Activated CD4-positive, CD25-positive, alpha-beta regulatory T cell (primary cell): ENCODE measurements at regions not wholly inside any gene's neighbourhood (a gene's known extent, or its start where the extent isn't known, plus 50 kb on each side); places are given as distances from the start of the nearest gene placed in this dataset.
A peak's percentile ranks its signal among the peaks of the same experiment; 100 is the strongest.
"Not testable (repeated sequence)": the region's sequence is repeated elsewhere in the genome, so short reads cannot be mapped to it uniquely, and the experiment has no call there.

Experiments
- DNase-seq, 4 experiments: peaks; one replicate each; lab custom pipeline; 2025; lab: John Stamatoyannopoulos, UW

GRCh38 chr1:38609166-38610025 is 250.2 kb downstream of the RRAGC start:
- no peak for DNase-seq

GRCh38 chr1:38608202-38608864 is 251.2 kb downstream of the RRAGC start:
- no peak for DNase-seq

- no peak for DNase-seq
Observed at GRCh38 chr1:38607526-38607925, 252.0 kb downstream of the RRAGC start.

GRCh38 chr1:38605063-38605462 is 254.5 kb downstream of the RRAGC start:
- no peak for DNase-seq

GRCh38 chr1:38603907-38604306 is 255.7 kb downstream of the RRAGC start:
- DNase-seq = no peak

GRCh38 chr1:38600905-38601304 is 258.7 kb downstream of the RRAGC start:
- DNase-seq = no peak

- no peak for DNase-seq
Observed at GRCh38 chr1:38600286-38600685, 259.3 kb downstream of the RRAGC start.

GRCh38 chr1:38598118-38598517 is 261.5 kb downstream of the RRAGC start:
- DNase-seq = no peak

- no peak for DNase-seq
Observed at GRCh38 chr1:38589036-38589435, 270.5 kb downstream of the RRAGC start.

GRCh38 chr1:38587766-38588165 is 271.8 kb downstream of the RRAGC start:
- no peak for DNase-seq

- peak; percentile 10 to 26 (median 11) for DNase-seq
Observed at GRCh38 chr1:38586993-38587646, 272.5 kb downstream of the RRAGC start.

GRCh38 chr1:38585971-38586370 is 273.6 kb downstream of the RRAGC start:
- DNase-seq = no peak

GRCh38 chr1:38585460-38585859 is 274.1 kb downstream of the RRAGC start:
- no peak for DNase-seq

- DNase-seq = no peak
Observed at GRCh38 chr1:38584448-38585355, 274.9 kb downstream of the RRAGC start.

- not testable (repeated sequence) for DNase-seq
Observed at GRCh38 chr1:38583287-38583686, 276.3 kb downstream of the RRAGC start.

- DNase-seq = no peak
Observed at GRCh38 chr1:38581396-38581795, 278.2 kb downstream of the RRAGC start.

- no peak for DNase-seq
Observed at GRCh38 chr1:38580594-38580993, 279.0 kb downstream of the RRAGC start.

GRCh38 chr1:38579056-38579455 is 280.5 kb downstream of the RRAGC start:
- DNase-seq = no peak

GRCh38 chr1:38578271-38578951 is 281.2 kb downstream of the RRAGC start:
- DNase-seq = no peak

- no peak for DNase-seq
Observed at GRCh38 chr1:38577937-38578270, 281.7 kb downstream of the RRAGC start.

- DNase-seq = no peak
Observed at GRCh38 chr1:38577385-38577784, 282.2 kb downstream of the RRAGC start.
